H4 (cell line): ENCODE measurements at regions not wholly inside any gene's neighbourhood (a gene's known extent, or its start where the extent isn't known, plus 50 kb on each side); places are given as distances from the start of the nearest gene placed in this dataset.

Experiments used
- DNase-seq: peaks from one replicate; pipeline ENCODE4 v3.0.0-alpha.2; 2015; ENCODE audit warnings: low spot score

DNA sequence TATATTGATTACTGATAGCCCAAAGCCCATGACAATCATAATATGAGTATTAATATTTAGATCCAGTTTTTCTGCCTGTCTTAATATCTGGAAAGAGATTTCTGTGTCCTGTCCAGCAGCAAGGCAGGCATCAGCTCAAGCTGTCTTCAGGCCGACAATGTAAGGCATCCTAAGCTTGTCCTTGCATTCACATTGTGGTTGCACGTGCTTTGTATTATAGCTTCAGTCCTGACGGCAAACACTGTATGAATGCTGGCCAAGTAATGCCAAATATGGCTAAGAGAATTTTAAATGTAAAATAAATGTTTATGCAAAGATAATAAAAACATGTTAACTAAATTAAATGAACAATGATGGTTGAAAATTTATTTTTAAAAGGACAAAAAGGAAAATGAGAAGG lies 255.7 kb upstream of the RPS6KA3 start:
- DNase-seq: no peak

DNA sequence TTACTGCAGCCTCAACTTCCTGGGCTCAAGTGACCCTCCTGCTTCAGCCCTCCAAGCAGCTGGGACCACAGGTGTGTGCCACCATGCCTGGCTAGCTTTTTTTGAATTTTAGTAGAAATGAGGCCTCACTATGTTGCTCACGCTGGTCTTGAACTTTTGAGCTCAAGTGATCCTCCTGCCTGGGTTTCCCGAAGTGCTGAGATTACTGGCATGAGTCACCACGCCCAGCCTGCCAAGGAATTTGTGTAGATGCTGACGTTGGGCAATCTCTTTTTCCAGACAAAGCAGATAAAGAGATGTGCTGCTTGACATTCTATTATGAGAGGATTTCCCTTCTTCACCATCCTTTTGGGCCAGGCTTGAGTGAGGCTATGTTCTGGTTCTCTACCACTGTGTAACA lies 254.5 kb upstream of the RPS6KA3 start:
- DNase-seq: peak; percentile 61

DNA sequence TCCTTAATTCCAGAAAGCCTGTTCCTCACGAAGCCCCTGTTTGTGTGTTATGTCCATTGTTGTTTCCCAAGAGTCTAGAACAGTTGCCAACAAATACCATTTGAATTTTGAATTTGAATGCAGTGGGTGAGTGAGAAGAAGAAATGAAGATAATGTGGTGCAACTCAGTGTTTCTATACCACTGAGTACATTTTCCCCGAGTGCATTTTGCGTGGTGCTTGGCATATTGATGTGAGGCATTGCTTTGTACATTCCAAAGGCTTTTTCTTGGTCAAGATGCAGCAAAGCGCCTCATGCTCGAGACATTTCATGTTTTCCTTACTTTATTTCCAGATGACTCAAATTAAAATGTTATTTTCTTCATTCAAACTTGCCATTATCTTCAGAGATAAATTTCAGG lies 253.1 kb upstream of the RPS6KA3 start:
- DNase-seq: no peak

DNA sequence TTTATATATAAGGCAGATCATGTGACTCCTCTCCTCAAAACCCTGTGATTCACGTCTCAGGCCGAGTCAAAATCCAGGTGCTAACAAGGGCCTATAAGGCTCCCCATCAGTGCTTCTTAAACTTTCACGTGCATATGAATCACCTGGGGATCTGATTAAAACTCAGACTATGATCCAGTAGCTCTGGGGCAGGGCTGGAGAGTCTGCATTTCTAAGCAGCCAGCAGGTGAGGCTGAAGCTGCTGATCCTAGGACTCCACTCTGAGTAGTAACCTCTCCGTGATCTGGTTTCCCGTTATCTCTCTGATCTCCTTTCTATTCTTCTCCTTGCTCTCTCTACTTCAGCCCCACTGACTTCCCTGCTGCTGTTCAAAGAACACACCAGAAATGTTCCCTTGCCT lies 252.4 kb upstream of the RPS6KA3 start:
- no peak for DNase-seq

DNA sequence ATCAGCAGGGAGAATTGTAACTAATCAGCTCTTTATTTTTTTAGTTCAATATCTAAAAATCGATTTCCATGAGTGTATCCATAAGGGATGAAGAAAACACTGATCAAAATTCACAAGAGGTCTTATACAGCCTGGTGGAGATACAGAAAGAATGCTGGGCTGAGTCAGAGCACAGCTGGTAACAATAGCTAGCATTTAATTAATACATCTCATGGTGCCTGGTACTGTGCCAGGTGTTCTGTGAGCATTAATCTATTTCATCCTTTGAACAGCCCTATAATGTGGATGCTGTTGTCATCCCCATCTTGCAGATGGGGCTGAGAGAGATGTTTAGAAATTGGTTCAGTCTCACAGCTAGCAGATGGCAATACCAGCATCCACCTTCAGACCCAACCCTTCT lies 250.9 kb upstream of the RPS6KA3 start:
- no peak for DNase-seq

DNA sequence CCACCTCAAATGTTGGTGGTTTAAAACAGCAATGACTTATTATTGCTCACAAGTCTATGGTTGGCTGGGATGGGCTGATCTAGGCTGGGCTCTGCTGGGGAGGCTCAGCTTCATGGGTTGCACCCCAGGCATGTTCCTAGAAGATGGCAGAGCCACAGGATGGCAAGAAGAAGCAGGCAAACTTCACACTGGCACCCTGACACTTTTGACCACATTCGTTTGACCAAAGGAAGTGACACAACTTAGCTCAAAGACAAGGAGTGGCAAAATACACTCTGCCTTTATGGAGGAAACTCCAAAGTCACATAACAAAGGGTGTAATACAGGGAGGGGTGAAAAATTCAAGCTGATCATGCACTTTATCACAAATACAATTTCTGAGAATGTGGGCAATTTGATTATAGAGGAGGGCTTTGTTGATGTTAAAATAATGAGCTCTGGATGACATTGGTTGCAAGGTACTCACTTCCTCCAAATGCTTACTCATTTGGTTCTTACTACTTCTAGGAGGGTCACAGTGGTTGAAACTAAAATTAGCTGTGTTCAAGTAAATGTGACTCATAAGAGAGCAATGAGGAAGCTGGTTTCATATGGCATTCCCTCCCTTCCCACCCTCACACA lies 249.2 kb upstream of the RPS6KA3 start:
- peak; percentile 96 for DNase-seq

DNA sequence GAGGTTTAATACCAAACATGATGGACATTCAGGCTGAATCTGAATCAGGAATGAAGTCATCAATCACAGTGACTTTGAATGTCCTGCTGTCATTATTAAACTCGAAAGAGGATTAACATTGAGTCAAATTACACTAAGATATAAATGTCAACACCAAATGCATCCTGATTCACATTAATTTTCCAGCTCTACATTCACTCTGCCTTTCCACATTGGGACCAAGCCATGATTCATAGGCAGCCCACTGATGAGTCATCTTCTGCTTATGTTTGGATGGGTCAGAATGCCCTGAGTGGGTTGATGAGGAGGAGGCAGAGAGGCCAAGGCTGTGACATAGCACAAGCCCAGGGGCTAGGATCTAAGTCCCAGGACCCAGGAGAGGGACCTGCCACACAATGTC lies 247.6 kb upstream of the RPS6KA3 start:
- DNase-seq: peak; percentile 78

DNA sequence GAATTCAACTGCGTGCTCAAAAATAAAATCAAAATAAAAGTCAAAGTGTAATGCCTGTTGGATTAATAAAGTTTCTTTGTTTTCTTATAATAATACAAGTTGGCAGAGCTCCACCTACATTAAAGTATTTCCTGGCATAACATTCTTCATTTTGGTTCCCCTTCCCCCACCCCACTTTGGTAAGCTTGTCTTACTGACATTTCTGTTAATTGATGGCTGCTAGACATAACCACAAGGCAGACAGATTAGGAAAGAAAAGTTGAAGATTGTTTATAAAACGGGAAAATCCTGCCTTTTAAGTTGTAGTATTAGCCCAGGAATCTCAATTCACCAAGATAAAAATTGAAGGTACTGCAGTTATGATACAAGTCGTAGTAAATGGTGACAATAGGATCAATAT lies 246.5 kb upstream of the RPS6KA3 start:
- DNase-seq: no peak

DNA sequence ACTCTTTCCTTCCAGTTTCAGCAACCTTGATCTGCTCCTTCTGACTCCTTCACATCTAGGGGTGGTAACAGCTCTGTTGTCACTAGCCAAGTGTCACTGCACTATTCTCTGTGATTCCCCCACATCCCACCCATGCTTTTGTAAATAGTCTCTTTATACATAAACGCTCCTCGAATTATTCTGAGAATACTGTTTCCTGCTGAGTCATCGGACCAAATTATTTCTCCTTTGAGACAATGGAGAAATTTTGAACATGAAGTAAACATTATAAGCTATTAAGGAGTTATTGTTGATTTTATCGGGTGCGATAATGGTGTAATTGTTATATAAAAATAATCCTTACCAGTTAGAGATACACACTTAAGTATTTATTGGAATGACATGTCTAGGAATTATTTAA lies 245.1 kb upstream of the RPS6KA3 start:
- DNase-seq: no peak

DNA sequence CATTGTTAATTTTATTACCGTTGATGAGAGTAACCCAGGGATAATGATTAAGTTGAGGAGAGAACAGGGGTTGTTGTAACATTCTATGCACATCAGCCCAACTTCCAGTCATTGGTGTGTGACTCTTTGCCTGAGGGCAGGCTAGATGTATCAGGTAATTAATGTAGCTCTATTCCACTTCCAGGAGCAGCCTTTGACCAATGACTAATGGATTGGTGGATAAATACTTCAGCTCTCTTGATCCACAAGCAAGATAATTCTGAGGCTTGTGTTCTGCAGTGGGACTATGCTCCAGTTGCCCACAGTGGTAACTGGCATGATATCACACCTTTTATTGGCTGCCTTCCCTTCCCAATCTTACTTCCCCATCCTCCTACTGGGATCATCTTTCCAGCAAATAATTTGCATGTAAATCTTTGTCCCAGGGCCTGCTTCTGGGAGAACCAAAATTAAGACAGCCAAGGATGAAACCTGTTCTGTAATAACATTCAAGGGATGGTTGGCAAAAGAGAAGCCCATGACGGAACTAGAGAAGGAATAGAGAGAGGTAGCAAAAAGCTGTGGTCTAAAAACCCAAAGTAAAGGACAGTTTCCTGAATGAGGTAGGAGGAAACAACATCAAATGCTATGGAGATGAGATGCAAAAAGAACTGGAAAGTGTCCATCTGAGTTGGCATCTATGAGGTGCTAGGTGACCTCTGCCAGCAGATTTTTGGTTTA lies 241.4 kb upstream of the RPS6KA3 start:
- DNase-seq: no peak

DNA sequence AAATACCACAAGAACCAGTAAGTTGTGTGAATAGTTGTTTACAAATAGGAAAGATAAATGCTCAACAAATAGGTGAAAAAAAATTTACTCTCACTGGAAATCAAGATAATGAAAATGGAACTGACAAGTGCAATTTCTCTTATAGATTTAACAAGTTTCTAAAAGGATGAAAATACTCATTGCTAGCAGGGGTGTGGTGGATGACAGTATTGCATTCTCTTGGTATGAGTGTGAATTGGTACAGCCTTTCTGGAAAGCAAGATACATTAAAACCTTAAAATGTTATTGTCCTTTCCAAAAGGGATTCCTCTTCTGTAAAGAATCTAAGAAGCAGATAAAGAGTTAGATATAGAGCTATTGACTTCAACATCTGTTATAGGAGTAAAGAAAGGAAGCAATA lies 240.0 kb upstream of the RPS6KA3 start:
- DNase-seq: no peak

DNA sequence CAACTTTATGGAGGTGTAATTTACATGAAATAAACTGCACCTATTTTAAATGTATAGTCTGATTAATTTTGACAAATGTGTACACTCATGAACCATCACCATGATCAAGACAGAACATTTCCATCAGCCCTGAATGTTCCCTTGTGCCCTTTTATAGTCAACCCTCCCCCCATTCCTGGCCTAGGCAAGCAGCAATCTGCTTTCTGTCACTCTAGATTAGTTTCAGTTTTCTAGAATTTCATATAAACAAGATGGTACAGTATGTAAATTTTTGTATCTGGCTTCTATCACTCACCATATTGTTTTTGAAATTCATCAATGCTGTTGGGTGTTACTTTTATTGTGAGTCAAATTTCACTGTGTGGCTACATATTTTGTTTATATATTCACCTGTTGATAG lies 234.2 kb upstream of the RPS6KA3 start:
- DNase-seq: no peak

DNA sequence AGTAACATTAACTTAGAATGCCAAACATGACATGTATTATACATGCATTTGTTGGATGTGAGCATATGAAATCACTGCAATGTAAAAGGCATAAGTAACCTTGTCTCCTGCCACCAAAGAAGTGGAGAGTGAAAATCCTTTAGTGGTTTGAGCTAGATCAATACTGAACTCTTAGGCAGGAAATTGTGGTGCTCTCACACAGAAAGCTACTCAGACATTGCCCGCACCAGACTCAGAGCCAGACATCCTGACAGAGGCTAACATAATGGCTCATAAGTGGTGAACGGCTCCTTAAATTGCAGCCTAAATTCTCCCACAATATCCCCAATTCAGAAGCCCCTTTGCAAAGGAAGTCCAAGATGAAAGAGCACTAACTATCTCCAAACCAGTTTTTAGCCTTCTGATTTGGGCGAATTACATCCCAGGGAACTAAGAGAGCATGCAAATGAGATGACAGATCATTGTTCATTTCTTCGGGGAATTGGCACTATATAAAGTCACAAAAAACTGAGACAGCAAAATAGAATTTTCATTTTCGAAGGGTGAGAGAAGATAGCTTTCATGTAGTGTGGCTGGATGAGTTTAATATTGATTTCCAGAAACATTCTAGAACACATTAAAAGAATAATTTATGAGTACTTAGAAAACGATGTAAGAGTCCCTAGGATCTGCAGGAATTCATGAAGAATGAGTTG lies 233.6 kb upstream of the RPS6KA3 start:
- DNase-seq: no peak

DNA sequence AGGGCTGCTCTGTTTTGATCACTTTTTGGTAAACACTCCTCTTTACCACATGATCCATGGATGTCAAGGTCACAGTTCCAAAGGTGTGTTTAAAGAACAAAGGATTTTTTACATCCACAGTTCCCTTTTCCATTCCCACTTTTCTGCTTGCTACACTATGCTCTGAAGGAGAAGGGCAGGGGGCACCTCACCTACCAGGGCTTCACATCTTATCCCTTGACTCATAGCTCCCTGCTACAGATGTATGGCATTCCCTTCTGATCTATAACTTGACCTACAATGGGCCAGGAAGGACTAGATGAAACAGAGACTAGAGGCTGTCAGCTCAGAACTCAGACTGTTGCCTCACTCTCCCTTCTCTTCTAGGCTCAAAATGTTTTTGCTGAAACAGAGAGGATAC lies 233.1 kb upstream of the RPS6KA3 start:
- DNase-seq: no peak

DNA sequence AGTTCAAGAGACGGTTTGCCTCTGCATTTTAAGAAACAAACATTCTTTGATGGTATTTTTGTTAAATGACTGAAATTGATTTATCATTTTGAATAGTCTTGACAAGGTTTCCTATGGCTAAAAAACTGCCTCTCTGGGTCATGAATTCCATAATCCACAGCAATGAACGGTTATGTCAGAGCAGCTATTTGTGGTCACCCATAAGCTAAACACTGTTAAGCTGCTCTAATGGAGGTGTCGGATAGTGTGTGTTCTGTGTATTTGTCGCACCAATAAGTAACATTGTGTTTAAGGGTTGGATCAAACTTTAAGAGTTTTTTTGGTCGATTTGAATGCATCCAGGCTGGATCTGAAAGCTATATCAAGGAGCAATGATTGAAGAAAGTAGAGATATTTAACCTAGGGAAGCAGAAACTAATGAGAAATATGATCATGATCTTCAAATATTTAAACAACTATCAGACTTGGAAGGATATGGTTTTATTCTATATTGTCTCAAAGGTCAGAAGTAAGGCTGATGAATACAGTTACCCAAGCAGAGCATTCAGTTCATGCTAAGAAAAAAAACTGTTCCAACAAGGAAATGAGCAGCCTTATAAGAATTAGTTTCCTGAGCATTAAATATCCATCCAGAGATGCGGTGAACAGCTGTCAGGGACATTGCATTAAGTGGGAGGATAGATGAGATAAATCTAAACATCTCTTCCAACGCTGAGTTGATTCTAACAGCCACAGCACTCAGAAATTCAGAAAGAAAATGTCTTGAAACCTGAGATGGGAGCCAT lies 232.3 kb upstream of the RPS6KA3 start:
- peak; percentile 14 for DNase-seq

DNA sequence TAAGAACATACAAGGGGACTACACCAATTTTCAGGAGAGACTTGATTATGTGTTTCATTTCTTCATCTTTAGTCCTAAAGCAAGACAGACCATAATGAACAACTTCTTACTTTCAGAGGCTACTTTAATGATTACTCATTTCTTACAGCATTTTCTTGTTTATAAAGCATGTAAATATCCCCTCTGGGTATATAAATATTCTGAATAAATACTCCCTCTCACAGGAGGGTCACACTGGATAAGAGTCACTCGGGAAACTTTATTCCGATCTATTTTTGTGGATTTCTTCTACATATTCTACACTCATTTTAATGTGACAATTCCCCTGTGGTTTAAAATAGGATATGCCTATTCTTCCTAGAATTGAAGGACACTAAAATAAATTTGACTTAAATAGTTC lies 228.9 kb upstream of the RPS6KA3 start:
- no peak for DNase-seq

DNA sequence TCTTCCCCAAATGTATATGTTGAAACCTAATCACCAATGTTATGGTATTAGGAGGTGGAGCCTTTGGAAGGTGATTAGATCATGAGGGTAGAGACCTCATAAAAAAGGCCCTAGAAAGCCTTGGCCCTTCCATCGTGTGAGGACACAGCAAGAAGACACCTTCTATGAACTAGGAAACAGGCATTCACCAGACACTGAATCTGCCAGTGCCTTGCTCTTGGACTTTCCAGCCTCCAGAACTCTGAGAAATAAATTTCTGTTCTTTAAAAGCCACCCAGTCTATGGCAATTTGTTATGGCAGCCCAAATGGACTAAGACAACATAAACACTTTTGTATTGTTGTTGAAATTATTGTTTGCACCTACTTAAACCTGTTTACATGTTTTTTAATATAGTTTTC lies 221.8 kb upstream of the RPS6KA3 start:
- no peak for DNase-seq

DNA sequence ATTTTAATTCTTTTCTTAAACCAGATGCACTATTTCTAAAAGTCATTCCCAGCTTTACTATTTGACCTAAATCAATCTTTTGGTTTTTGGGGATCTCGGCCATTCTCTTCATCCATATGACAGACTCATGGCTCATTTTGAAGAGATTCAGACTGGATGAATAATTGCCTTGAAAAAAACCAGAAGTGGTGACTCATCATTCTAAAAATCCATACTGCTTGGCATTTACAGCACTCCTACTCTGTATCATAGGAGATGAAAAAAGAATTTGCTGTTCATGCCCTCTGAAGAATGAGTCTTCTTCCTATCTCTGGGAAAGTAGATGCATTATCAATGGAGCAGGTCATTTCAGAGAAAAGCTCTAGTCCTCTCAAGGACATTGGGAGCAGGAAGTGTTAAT lies 220.5 kb upstream of the RPS6KA3 start:
- DNase-seq: no peak

DNA sequence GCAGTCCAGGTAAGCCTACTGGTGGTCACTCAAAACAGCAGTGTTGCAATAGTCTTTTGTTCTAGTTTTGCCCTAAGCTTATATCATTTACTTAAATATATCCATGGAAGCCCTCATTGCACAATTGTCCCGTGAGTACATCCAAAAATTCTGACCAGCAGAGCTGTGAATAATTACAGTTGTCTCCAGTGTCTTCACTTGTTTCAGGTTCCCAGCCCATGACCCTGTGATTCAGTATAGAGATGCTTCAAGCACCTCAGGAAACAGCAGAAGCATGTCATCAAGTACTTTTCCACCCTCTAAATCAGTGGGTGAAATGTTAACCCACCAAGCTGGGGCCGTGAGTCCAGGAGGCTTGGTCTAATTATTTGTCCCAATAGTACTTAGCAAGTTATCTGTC lies 214.9 kb upstream of the RPS6KA3 start:
- DNase-seq: no peak

DNA sequence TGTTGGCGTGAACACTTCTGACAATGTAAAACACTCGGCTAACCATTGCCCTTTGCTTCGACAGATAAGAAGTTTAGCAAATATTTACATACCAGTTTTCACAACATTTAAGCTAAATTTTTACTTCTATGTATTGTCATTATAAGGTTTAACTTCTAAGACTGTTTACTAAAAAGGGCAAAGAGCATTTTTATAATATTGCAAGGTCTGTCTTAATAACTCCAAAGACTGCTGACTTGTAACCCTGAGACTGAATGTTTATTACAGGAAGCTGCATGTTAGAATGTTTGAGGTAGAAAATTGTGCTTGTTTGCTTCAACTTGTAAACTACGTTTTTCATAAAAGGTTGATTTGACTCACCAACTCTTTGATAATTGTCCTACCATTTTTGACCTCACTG lies 213.2 kb upstream of the RPS6KA3 start:
- peak; percentile 48 for DNase-seq

DNA sequence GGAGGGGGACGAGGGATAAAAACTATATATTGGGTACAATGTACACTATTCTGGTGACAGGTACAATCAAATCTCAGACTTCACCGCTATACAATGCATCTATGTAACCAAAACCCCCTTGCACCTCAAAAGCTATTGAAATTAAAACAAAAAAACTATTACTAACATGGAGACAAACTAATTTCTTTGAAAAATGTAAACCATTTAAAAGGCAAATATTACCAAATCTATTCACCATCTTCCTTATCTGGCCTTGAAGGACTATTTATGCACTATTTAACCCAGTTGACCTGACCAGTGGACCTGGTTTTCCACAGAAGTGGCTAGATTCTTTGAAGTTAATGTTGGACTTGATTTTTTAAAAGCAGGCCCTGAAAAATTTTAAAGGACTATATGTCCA lies 212.3 kb upstream of the RPS6KA3 start:
- no peak for DNase-seq

DNA sequence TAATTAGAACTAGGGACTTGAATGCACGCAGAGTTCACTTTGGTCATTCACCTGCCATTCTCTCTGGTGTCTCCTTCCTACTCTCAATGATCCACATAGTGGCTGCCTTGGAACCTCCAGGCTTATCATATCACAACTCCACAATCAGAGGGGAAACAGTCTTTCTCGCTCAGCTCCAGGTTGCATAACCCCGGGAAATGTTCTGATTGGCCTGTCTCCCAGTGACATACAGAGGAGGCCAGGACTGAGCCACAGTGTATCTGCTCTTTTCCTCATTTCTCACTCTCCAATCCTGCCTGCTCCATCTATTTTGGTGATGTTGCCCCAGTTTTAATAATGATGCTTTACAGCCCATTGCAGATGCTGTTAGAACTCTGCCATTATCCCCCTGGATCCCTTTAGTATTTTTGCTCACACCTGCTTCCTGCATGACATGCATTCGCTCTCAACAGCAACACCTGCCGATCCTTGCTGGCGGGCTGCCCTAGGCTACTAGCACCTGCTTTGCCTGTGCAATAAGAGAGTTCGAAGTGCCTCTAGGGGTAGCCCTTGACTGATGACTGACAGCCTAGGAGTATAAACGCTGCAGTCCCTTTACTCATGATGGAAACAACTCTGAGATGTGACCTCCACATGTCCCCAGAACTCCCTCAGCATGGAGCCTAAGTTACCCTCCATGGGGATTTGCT lies 211.3 kb upstream of the RPS6KA3 start:
- no peak for DNase-seq
